Activated CD8-positive, alpha-beta memory T cell treated with anti-CD3 and anti-CD28 coated beads, Interleukin-2, amount 50 U/mL, for 48 hours (primary cell): ENCODE measurements at regions not wholly inside any gene's neighbourhood (a gene's known extent, or its start where the extent isn't known, plus 50 kb on each side); places are given as distances from the start of the nearest gene placed in this dataset.
A peak's percentile ranks its signal among the peaks of the same experiment; 100 is the strongest.
"Not testable (repeated sequence)": the region's sequence is repeated elsewhere in the genome, so short reads cannot be mapped to it uniquely, and the experiment has no call there.

Experiments used
- DNase-seq: peaks from one replicate; pipeline ENCODE4 v3.0.0-alpha.2; 2020

GRCh38 chr2:8558956-8559355, 122.9 kb upstream of the ID2 start:
- DNase-seq = no peak

GRCh38 chr2:8559805-8560204, 122.1 kb upstream of the ID2 start:
- no peak for DNase-seq

- not testable (repeated sequence) for DNase-seq
These were observed 120.2 kb upstream of the ID2 start for GRCh38 chr2:8561692-8562091.

GRCh38 chr2:8563814-8564474, 117.9 kb upstream of the ID2 start:
- no peak for DNase-seq

- no peak for DNase-seq
These were observed 117.4 kb upstream of the ID2 start for GRCh38 chr2:8564475-8564874.

GRCh38 chr2:8565399-8566154, 116.3 kb upstream of the ID2 start:
- DNase-seq = peak; percentile 38

- no peak for DNase-seq
These were observed 115.6 kb upstream of the ID2 start for GRCh38 chr2:8566155-8566670.

- no peak for DNase-seq
These were observed 114.9 kb upstream of the ID2 start for GRCh38 chr2:8566774-8567468.

GRCh38 chr2:8567469-8568260, 114.2 kb upstream of the ID2 start:
- DNase-seq = no peak

- DNase-seq = no peak
These were observed 113.1 kb upstream of the ID2 start for GRCh38 chr2:8568543-8569302.

GRCh38 chr2:8569332-8569930, 112.4 kb upstream of the ID2 start:
- DNase-seq = no peak

- no peak for DNase-seq
These were observed 111.2 kb upstream of the ID2 start for GRCh38 chr2:8570637-8571036.

- DNase-seq = no peak
These were observed 110.5 kb upstream of the ID2 start for GRCh38 chr2:8571301-8571791.

- no peak for DNase-seq
These were observed 109.9 kb upstream of the ID2 start for GRCh38 chr2:8571792-8572499.

GRCh38 chr2:8572712-8573233, 109.1 kb upstream of the ID2 start:
- no peak for DNase-seq

- no peak for DNase-seq
These were observed 108.5 kb upstream of the ID2 start for GRCh38 chr2:8573234-8573941.

- DNase-seq = no peak
These were observed 108.0 kb upstream of the ID2 start for GRCh38 chr2:8573942-8574195.

GRCh38 chr2:8574196-8575037, 107.4 kb upstream of the ID2 start:
- no peak for DNase-seq
